HEK293T (cell line): ENCODE measurements at regions not wholly inside any gene's neighbourhood (a gene's known extent, or its start where the extent isn't known, plus 50 kb on each side); places are given as distances from the start of the nearest gene placed in this dataset.

Source experiments
- CTCF ChIA-PET: fragments of 350-600 bp; formaldehyde crosslinking; extraction: SDS; loops from one replicate; lab custom pipeline; 2021; ENCODE audit warnings: antibody characterized with exemption, inconsistent platforms; lab: Yijun Ruan, JAX
- POLR2A ChIA-PET: fragments of 350-600 bp; formaldehyde crosslinking; extraction: SDS; loops from one replicate; lab custom pipeline; 2020; ENCODE audit warnings: antibody characterized with exemption, inconsistent platforms; lab: Yijun Ruan, JAX
- DNase-seq: peaks from one replicate; pipeline ENCODE4 v3.0.0; 2012; ENCODE audit warnings: mixed read lengths; ENCODE audit errors: extremely low spot score
- ARNT ChIP-seq: fragments of 450-650 bp; IDR thresholded peaks from 2 replicates; pipeline ENCODE4 v1.6.1; 2017; ENCODE audit warnings: mild to moderate bottlenecking
- BHLHE40 ChIP-seq: fragments of 450-650 bp; IDR thresholded peaks from 2 replicates; pipeline ENCODE4 v1.6.1; 2016; ENCODE audit warnings: mild to moderate bottlenecking, moderate library complexity, borderline replicate concordance
- CTBP1 ChIP-seq: fragments of 450-650 bp; IDR thresholded peaks from 2 replicates; pipeline ENCODE4 v1.6.1; 2016; ENCODE audit warnings: borderline replicate concordance
- ELF4 ChIP-seq: fragments of 450-650 bp; IDR thresholded peaks from 2 replicates; pipeline ENCODE4 v1.6.1; 2017; ENCODE audit warnings: antibody characterized with exemption
- FOXA1 ChIP-seq: fragments of 450-650 bp; IDR thresholded peaks from 2 replicates; pipeline ENCODE4 v1.6.1; 2016; ENCODE audit warnings: mild to moderate bottlenecking
- FOXK2 ChIP-seq: fragments of 450-650 bp; IDR thresholded peaks from 2 replicates; pipeline ENCODE4 v1.6.1; 2016; ENCODE audit warnings: mild to moderate bottlenecking
- FOXM1 ChIP-seq: fragments of 450-650 bp; IDR thresholded peaks from 2 replicates; pipeline ENCODE4 v1.6.1; 2017; ENCODE audit warnings: mild to moderate bottlenecking, borderline replicate concordance
- HDGF ChIP-seq: fragments of 450-650 bp; IDR thresholded peaks from 2 replicates; pipeline ENCODE4 v1.6.1; 2017; ENCODE audit warnings: antibody characterized with exemption, borderline replicate concordance
- L3MBTL2 ChIP-seq: fragments of 450-650 bp; conservative IDR thresholded peaks from 2 replicates; pipeline ENCODE4 v1.6.1; 2016; ENCODE audit warnings: mild to moderate bottlenecking
- LEF1 ChIP-seq: fragments of 450-650 bp; IDR thresholded peaks from 2 replicates; pipeline ENCODE4 v1.6.1; 2017; ENCODE audit warnings: mild to moderate bottlenecking, borderline replicate concordance
- NFRKB ChIP-seq: fragments of 450-650 bp; IDR thresholded peaks from 2 replicates; pipeline ENCODE4 v1.6.1; 2016; ENCODE audit warnings: mild to moderate bottlenecking, moderate library complexity
- SP1 ChIP-seq: fragments of 450-650 bp; IDR thresholded peaks from 2 replicates; pipeline ENCODE4 v1.6.1; 2017
- SUZ12 ChIP-seq: fragments of 450-650 bp; IDR thresholded peaks from 2 replicates; pipeline ENCODE4 v1.6.1; 2016; ENCODE audit warnings: mild to moderate bottlenecking
- TARDBP ChIP-seq: fragments of 450-650 bp; IDR thresholded peaks from 2 replicates; pipeline ENCODE4 v1.6.1; 2016
- ZNF384 ChIP-seq: fragments of 450-650 bp; IDR thresholded peaks from 2 replicates; pipeline ENCODE4 v1.6.1; 2016
- TF ChIP-seq, protein P1 (sequence below): fragments of 450-650 bp; IDR thresholded peaks from 2 replicates; pipeline ENCODE4 v1.6.1; 2016

DNA sequence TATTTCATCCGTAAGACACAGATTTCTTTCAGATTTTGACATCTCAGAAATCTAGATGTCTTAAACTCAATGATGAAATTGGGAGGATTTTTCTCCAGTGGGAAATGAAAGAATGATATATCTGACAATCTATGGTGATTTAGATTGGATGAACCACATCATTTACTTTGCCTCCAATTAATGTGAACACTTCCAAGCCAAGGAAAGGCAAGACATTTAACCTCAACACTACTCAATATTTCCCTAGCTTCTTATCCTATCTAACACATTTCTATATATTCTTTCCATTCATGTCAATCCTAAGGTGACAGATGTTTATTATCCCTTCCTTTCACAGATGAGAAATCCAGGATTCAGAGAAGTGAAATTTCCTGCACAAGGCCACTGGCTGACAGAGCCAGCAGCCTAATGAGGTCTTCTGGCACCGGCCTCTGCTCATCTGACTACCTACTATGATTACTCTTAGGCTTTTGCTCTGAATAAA lies 327.6 kb downstream of the IRS1 start:
- no peak for DNase-seq
- ChIA-PET CTCF (no interaction called here), POLR2A (no interaction called here)
- TF ChIP-seq NFRKB, result no peak
- no peak for TF ChIP-seq FOXM1
- TF ChIP-seq FOXA1, result no peak
- no peak for TF ChIP-seq FOXK2
- TF ChIP-seq ARNT, result no peak
- no peak for TF ChIP-seq L3MBTL2
- TF ChIP-seq LEF1, result no peak
- TF ChIP-seq SP1, result no peak
- no peak for TF ChIP-seq CTBP1
- TF ChIP-seq HDGF, result no peak
- no peak for TF ChIP-seq ELF4
- TF ChIP-seq, protein P1, sequence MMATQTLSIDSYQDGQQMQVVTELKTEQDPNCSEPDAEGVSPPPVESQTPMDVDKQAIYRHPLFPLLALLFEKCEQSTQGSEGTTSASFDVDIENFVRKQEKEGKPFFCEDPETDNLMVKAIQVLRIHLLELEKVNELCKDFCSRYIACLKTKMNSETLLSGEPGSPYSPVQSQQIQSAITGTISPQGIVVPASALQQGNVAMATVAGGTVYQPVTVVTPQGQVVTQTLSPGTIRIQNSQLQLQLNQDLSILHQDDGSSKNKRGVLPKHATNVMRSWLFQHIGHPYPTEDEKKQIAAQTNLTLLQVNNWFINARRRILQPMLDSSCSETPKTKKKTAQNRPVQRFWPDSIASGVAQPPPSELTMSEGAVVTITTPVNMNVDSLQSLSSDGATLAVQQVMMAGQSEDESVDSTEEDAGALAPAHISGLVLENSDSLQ, result no peak
- no peak for TF ChIP-seq BHLHE40

DNA sequence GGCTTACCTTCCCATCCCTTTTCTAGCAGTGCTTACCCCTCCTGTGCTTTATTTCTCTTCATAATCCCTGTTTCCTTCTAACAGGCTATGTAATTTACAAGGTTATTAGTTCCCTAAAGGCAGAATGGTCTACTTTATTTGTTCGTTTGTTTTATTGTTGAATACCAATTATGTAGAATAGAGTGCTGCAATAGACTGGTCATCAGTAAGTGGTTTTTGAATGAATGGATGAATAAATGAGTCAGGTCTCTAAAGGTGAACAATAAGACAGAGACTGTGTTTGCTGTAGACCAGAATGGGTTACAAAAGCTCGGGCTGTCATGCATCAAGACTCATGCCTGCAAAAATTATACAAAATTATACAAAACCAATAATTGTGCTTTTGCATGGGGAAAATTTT lies 332.0 kb downstream of the IRS1 start:
- ChIA-PET CTCF (no interaction called here), POLR2A (no interaction called here)
- no peak for TF ChIP-seq ZNF384
- no peak for TF ChIP-seq SP1
- TF ChIP-seq HDGF, result no peak
- TF ChIP-seq FOXA1, result no peak
- no peak for TF ChIP-seq CTBP1
- no peak for DNase-seq

DNA sequence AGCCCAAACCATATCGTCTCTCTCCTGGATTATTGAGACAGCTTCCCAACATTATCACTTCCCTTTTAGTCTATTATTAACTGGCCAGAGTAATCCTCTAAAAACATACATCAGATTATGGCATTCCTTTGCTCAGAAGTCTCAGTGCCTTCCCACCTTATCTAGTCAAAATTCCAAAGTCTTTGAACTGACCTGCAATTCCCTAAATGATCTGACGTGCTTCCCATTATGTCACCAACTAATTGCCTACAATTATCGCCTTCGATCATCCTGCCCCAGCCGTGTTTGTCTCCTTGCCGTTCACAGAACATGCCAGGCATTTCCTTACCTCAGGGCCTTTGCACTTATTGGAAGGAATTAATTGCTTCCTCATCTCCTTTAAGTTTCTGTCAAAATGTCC lies 332.4 kb downstream of the IRS1 start:
- ChIA-PET CTCF (no interaction called here), POLR2A (no interaction called here)
- no peak for DNase-seq
- TF ChIP-seq FOXA1 (no peak), ARNT (no peak), SUZ12 (no peak), BHLHE40 (no peak), ELF4 (no peak), SP1 (no peak), ZNF384 (no peak), HDGF (no peak), FOXK2 (no peak), L3MBTL2 (no peak), TARDBP (no peak)
- TF ChIP-seq, protein P1, result no peak

DNA sequence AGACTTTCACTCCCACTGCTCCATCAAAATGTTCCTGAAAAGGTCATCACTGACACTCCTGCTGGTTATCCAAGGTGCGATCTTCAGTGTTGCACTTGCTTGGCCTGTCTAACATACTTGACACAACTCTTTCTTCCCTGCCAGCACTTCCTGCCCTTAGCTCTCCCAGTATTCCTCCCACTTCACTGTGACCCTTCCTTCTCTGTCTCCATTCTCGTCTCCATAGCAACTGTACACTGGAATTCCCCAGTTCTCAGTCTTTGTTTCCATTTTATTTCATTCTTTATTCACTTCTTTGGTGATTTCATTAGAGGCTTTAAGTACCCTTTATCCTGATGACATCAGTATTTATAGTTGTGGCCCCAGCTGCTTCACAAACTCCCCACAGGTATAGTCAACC lies 333.0 kb downstream of the IRS1 start:
- DNase-seq, result no peak
- POLR2A ChIA-PET, result no interaction called here
- CTCF ChIA-PET, result no interaction called here
- TF ChIP-seq SUZ12 (no peak), FOXM1 (no peak), FOXK2 (no peak), SP1 (no peak), BHLHE40 (no peak), L3MBTL2 (no peak), LEF1 (no peak), HDGF (no peak), ELF4 (no peak), NFRKB (no peak), ZNF384 (no peak), FOXA1 (no peak), CTBP1 (no peak), ARNT (no peak), TARDBP (no peak)
- TF ChIP-seq, protein P1, result no peak

DNA sequence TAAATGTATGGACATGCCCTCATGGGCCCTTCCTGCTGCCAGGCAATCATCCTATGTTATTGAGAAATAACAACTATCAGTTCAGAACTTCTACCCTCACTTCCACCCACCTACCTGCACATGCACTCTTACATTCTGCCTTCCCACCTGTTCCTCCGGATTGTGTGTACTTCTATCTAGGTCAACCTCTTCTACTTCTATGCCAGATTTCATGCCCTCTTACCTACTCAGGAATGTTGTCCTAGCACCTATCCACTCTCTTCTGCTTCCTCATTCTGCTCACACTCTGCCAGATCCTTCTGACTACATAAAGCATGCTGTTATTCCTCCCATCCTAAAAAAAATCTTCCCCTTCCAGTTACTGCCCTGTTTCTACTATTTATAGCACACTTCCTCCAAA lies 333.5 kb downstream of the IRS1 start:
- CTCF ChIA-PET, result no interaction called here
- POLR2A ChIA-PET, result no interaction called here
- DNase-seq, result no peak
- TF ChIP-seq ZNF384, result no peak
- no peak for TF ChIP-seq SP1
- TF ChIP-seq, protein P1, result no peak
- TF ChIP-seq SUZ12, result no peak
- TF ChIP-seq HDGF, result no peak
- TF ChIP-seq LEF1, result no peak
- TF ChIP-seq ELF4, result no peak
- TF ChIP-seq NFRKB, result no peak
- no peak for TF ChIP-seq L3MBTL2
- TF ChIP-seq FOXK2, result no peak
- TF ChIP-seq FOXA1, result no peak

DNA sequence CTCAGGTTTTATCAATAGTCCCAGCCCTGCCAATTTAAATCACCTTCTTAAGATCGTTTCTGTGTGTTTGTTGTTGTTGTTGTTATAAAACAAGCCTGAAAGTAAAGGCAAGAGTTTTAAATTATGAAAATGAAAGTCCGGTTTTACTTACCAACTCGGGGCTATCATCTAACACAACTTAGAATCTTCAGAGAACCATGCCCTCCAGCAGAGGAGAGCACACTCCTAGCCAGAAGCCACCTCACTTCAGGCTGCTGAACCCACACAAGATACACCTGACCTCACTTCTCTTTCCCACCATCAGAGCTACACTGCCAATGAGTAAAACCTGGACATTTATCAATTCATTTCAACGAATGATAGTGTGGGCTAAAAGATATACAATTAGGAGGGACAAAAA lies 335.2 kb downstream of the IRS1 start:
- DNase-seq, result no peak
- TF ChIP-seq SUZ12 (no peak), SP1 (no peak), CTBP1 (no peak), ELF4 (no peak), L3MBTL2 (no peak), FOXM1 (no peak), NFRKB (no peak), BHLHE40 (no peak), FOXK2 (no peak), FOXA1 (no peak), LEF1 (no peak), HDGF (no peak), ZNF384 (no peak), TARDBP (no peak), ARNT (no peak)
- TF ChIP-seq, protein P1, result no peak
- ChIA-PET CTCF (no interaction called here), POLR2A (no interaction called here)
